ENCODE measurements at regions not wholly inside any gene's neighbourhood (a gene's known extent, or its start where the extent isn't known, plus 50 kb on each side); places are given as distances from the start of the nearest gene placed in this dataset.
"Not testable (repeated sequence)": the region's sequence is repeated elsewhere in the genome, so short reads cannot be mapped to it uniquely, and the experiment has no call there.

GRCh38 chr5:92633875-92634487 lies 947.0 kb downstream of the NR2F1-AS1 start:
- no peak for TF ChIP-seq CTCF (IDR thresholded peaks at IDR 0.05; ENCODE audit: low read depth, low read length)
- peak; percentile 12 for DNase-seq (ENCODE audit: extremely low read depth, low read depth)

- no peak for TF ChIP-seq CTCF (IDR thresholded peaks at IDR 0.05; ENCODE audit: low read depth, low read length)
- no peak for DNase-seq (ENCODE audit: extremely low read depth, low read depth)
These were observed 947.8 kb downstream of the NR2F1-AS1 start for GRCh38 chr5:92633176-92633575.

GRCh38 chr5:92631237-92631701 lies 949.8 kb downstream of the NR2F1-AS1 start:
- not testable (repeated sequence) for DNase-seq (ENCODE audit: extremely low read depth, low read depth)

GRCh38 chr5:92629574-92629973 lies 951.4 kb downstream of the NR2F1-AS1 start:
- no peak for DNase-seq (ENCODE audit: extremely low read depth, low read depth)
- TF ChIP-seq CTCF (IDR thresholded peaks at IDR 0.05; ENCODE audit: low read depth, low read length): no peak

- TF ChIP-seq CTCF (IDR thresholded peaks at IDR 0.05; ENCODE audit: low read depth, low read length): no peak
- DNase-seq (ENCODE audit: extremely low read depth, low read depth): no peak
These were observed 952.0 kb downstream of the NR2F1-AS1 start for GRCh38 chr5:92629000-92629399.

- no peak for DNase-seq (ENCODE audit: extremely low read depth, low read depth)
- TF ChIP-seq CTCF (IDR thresholded peaks at IDR 0.05; ENCODE audit: low read depth, low read length): no peak
These were observed 953.8 kb downstream of the NR2F1-AS1 start for GRCh38 chr5:92627186-92627585.

GRCh38 chr5:92616085-92616484 lies 964.9 kb downstream of the NR2F1-AS1 start:
- TF ChIP-seq CTCF (IDR thresholded peaks at IDR 0.05; ENCODE audit: low read depth, low read length): no peak
- no peak for DNase-seq (ENCODE audit: extremely low read depth, low read depth)

GRCh38 chr5:92613546-92613945 lies 967.5 kb downstream of the NR2F1-AS1 start:
- TF ChIP-seq CTCF (IDR thresholded peaks at IDR 0.05; ENCODE audit: low read depth, low read length): no peak
- no peak for DNase-seq (ENCODE audit: extremely low read depth, low read depth)

GRCh38 chr5:92610435-92610834 lies 970.6 kb downstream of the NR2F1-AS1 start:
- not testable (repeated sequence) for DNase-seq (ENCODE audit: extremely low read depth, low read depth)
